ENCODE measurements at regions not wholly inside any gene's neighbourhood (a gene's known extent, or its start where the extent isn't known, plus 50 kb on each side); places are given as distances from the start of the nearest gene placed in this dataset.

- no peak for DNase-seq (ENCODE audit: low read depth)
Observed at GRCh38 chr1:70891051-70891843, 156.4 kb downstream of the PTGER3 start.

DNA sequence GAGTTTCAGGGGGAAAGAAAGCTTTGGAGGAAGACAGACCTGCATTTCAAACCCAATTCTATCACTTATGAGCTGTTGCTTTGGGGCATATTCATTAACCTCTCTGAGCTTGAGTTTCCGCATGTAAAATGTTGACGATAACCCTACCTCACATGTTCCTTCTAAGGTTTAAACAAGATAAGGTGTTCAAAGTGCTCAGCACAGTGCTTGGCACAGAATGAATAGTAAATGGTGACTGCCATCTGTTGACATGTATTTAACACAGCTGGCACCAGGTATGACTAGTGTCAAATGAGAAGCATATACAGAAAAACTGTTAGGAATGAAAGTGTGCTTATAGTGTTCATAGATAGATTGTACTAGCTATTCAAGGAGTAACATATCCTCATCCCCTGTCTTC is 155.5 kb downstream of the PTGER3 start:
- DNase-seq (ENCODE audit: low read depth), result no peak

DNA sequence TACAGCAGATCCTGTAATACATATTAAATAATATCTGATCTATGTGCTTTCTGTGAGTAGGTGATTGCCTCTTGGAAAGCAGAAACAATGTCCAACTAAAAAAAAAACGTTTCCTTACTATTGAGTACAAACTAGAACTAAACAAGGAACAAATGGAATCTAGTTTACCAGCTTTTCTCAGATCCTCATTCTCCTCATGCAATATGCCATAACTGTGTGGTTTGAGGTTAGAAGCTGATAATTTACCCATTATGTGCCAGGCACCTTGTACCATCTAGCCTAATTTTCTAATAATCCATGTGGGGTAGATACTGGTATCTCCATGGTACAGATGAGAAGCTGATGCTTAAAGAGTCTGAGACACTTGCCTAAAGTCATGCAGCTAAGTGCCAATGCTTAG is 154.7 kb downstream of the PTGER3 start:
- DNase-seq (ENCODE audit: low read depth), result no peak

DNA sequence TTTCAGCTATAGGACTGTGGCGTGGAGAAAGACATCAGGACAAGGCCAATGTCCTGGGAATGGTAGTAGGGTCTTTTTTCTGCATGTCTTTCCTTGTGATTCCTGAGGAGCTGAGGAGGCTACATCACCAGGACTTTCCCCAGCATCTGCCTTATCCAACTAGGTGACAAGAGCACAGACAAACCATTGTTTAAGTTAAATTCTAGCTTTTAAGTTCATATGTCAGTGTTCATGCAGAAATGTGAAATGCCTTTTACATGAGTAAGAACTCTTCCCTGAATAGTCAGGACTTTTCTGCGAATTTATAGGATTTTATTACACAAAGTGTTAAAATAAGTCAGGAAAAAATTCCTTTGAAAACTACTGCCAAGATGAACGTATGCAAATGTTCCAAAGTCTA is 154.2 kb downstream of the PTGER3 start:
- no peak for DNase-seq (ENCODE audit: low read depth)

GRCh38 chr1:70895531-70895930 is 152.1 kb downstream of the PTGER3 start:
- DNase-seq (ENCODE audit: low read depth), result no peak

GRCh38 chr1:70896224-70896623 is 151.4 kb downstream of the PTGER3 start:
- no peak for DNase-seq (ENCODE audit: low read depth)

- no peak for DNase-seq (ENCODE audit: low read depth)
Observed at GRCh38 chr1:70897273-70897672, 150.3 kb downstream of the PTGER3 start.

DNA sequence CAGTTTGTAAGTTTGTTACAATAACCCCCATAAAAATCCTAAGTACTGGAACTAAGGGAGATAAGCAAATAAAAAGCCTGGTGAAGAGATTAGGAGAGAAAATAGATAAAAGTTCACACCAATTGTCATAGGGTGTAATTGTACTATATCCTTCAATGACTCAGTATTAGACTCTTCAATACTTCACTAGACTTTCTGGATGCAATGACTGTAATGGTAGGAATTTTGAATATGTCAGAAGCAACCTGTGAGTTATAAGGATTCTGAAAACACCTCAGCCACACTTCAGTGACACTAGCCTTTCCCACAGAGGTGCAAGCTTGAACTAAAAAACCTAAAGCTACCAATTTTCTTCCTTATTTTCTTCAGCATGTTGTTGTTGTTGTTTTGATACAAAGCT is 147.9 kb downstream of the PTGER3 start:
- no peak for DNase-seq (ENCODE audit: low read depth)

DNA sequence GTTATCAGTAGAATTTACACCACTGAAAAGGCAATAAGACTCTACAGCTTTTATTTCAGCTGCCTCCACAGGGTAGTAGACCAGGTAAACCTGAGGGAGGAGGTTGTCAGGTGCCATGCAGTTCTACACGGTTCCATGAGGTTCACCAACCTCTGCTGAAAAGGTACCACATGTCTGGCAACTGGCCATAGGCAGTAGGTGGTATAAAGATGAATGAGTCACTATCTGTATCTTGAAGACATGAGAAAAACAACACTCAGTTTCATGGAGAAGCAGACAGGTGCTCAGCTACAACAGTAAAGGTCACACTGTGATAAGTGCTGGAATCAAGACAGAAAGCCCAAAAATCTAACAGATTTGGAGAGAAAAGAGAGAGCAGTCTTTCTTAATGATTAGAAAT is 145.4 kb downstream of the PTGER3 start:
- no peak for DNase-seq (ENCODE audit: low read depth)

DNA sequence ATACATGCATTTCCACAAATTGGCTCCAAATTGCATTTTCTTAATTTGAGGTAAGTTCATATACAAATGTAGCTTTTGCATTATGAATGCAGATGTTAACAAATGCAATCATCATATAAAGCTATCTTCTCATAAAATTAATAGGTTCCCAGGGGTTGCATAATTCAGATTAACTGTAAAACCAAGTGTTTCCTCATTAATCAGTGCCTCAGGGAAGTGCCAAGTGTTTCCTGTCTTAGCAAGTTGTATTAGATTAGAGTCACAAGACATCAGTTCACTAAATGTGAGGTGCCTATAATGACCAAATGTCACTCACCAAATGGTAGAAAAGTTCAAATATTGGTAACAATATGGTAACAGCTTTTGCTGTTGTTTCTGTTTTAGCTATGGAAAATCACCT is 140.8 kb downstream of the PTGER3 start:
- no peak for DNase-seq (ENCODE audit: low read depth)

DNA sequence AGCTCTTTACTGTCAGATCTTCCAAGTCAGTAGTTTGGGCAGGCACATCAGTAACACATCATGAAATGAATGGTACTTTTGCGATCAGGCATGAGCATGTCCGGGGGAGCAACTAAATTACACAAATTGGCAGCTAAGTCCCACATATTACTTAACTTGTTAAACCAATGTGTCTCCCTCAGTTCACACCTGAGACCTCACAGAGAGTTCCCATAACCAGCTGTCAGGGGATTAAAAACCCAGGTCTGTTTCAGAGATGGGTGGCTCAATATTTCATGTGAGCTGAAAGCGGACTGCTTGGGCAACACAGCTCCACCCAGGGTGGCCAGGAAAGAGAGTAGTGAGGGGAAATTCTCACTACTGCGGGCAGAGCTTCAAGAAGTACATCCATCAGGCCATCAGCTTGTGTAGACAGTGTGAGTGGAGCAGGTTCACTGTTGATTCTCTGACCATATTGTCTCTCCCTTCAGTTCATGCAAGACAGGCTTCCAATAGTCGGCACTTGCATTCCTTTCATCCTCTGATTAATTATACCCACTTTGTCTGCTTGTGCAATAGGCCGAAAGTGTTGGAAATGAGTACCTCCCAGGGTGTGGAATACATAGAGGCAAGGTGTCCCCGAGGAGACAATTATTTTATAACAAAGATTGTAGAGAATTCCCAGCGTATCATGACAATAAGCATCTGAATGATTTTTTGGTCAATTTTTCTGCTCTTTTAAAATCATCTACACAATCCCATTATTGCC is 139.9 kb downstream of the PTGER3 start:
- no peak for DNase-seq (ENCODE audit: low read depth)

- DNase-seq (ENCODE audit: low read depth), result no peak
Observed at GRCh38 chr1:70909262-70909822, 138.3 kb downstream of the PTGER3 start.

DNA sequence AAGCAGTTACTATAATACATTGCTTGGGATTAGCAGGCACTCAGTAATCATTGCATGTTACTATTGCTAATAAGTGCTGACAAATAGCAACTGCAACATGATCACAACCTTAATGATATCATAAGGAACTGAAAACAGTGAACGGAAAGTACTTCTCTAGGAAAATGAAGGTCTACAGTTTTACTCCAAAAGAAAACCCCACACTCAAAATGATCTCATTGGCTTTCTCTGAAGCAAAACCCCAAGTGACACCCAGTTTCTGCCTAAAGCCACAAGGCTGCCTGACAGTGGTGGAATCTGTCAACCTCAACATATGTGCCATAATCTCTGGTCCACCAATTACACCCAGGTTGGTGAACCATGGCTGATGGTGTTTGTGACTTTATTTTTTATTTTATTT is 137.6 kb downstream of the PTGER3 start:
- no peak for DNase-seq (ENCODE audit: low read depth)

DNA sequence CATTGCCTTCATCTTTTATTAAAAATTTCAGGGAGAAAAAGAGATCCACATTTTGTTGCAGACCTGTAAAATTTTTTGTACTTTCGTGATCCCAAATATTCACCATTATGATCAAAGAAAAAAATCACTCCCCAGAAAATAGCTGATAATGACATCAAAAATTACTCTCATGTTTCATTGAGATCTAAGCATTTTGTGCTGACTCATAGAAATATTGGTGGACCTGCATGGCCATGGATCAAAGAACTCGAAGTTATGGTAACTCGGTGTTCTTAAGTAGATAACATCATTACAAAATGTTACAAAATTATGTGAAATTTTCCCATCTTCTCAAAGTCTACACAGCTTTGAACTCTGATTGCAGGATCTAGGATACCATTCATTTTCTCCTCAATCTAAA is 135.8 kb downstream of the PTGER3 start:
- DNase-seq (ENCODE audit: low read depth), result no peak

GRCh38 chr1:70914224-70914623 is 133.4 kb downstream of the PTGER3 start:
- DNase-seq (ENCODE audit: low read depth), result no peak

DNA sequence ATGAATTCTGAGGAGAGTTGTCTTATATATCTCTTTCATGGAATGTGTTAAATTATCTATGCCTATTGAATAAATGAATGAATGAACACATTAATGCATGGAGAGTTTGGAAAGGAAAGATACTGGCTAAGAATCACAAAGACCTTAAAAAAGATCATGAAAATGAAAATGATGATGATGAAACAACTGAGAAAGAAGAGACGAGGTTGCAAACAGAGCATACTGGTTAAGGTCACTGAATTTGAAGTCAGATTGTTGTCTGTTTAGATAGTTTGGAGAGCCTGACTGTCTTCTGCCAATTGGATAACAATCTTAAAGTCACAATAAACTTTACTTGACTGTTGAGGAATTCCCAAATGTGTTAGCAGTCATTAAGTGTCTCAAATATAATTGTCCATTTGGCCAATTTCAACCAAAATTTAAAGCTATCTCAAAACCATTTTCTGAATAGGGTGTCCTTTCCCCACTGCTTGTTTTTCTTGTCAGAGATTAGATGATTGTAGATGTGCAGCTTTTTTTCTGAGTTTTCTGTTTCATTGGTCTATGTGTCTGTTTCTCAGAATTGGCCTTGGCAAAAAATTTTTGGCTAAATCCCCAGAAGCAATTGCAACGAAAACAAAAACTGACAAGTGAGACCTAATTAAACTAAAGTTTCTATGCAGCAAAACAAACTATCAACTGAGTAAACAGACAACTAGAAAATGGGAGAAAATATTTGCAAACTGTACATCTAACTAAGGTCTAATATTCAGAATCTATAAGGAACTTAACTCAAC is 132.2 kb downstream of the PTGER3 start:
- no peak for DNase-seq (ENCODE audit: low read depth)

DNA sequence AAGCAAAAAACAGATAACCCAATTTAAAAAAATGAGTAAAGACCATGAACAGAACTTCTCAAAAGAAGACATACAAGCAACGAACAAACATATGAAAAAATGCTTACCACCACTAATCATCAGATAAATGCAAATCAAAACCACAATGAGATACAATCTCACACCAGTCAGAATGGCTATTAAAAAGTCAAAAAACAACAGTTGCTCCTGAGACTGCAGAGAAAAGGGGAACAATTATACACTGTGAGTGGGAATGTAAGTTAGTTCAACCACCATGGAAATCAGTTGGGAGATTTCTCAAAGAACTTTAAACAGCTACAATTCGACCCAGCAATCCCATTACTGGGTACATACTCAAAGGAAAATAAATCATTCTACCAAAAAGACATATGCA is 131.6 kb downstream of the PTGER3 start:
- DNase-seq (ENCODE audit: low read depth), result no peak

DNA sequence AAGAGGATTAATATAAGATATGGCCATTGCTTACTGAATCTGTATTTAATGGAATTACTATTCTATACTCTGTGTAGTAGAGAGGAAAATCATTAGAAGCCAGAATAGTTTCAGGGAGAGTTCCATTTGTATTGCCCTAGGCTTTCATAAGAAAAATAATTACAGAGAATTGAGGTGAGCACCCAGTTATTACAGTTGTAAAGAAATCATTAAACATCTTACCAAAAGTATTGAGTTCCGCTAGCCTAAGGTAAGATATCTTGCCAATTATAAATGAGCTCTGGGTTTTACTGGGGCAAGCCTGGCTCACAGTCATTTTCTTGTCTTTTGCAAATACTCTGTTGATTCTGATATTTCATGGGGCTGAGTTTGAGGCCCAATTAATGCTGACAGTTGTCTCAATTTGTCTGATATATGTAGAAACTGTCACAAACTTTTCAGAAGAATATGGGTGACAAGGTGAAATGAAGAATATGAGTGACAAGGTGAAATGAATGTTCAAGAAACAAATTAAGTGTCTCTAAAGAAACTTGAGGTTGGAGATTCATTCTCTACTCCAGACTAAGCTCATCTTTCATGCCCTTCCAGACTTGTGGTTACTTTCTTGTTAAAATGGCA is 127.8 kb downstream of the PTGER3 start:
- DNase-seq (ENCODE audit: low read depth), result no peak
